Skeletal muscle satellite cell (primary cell): ENCODE measurements at regions not wholly inside any gene's neighbourhood (a gene's known extent, or its start where the extent isn't known, plus 50 kb on each side); places are given as distances from the start of the nearest gene placed in this dataset.

ENCODE experiments used
- H3K27me3 ChIP-seq: 2 replicates; pipeline ENCODE4 v1.7.0; 2013; ENCODE audit warnings: low read length; ENCODE audit not compliant: control insufficient read depth, insufficient read depth
- H3K36me3 ChIP-seq: 2 replicates; pipeline ENCODE4 v1.7.0; 2013; ENCODE audit warnings: mild to moderate bottlenecking, control low read depth, low read length; ENCODE audit not compliant: insufficient read depth
- H3K4me1 ChIP-seq: 2 replicates; pipeline ENCODE4 v1.7.0; 2013; ENCODE audit warnings: low read length; ENCODE audit not compliant: control insufficient read depth, insufficient read depth
- H3K4me2 ChIP-seq: 2 replicates; pipeline ENCODE4 v1.7.0; 2013; ENCODE audit warnings: mild to moderate bottlenecking, low read length
- H3K4me3 ChIP-seq: 2 replicates; pipeline ENCODE4 v1.7.0; 2013; ENCODE audit warnings: low read length
- H3K9ac ChIP-seq: 2 replicates; pipeline ENCODE4 v1.7.0; 2013; ENCODE audit warnings: mild to moderate bottlenecking, low read depth, low read length, moderate library complexity
- H3K9me3 ChIP-seq: replicated peaks from 2 replicates; pipeline ENCODE4 v1.7.0; 2013; ENCODE audit warnings: mild to moderate bottlenecking, control low read depth, low read length

DNA sequence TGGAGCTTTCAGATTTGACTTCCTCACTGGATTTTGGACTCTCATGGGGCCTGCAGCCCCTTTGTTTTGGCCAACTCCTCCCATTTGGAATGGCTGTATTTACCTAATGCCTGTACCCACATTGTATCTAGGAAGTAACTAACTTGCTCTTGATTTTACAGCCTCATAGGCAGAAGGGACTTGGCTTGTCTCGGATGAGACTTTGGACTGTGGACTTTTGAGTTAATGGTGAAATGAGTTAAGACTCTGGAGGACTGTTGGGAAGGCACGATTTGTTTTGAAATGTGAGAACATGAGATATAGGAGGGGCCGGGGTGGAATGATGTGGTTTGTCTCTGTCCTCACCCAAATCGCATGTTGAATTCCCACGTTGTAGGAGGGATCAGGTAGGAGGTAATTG is 233.4 kb upstream of the GALNT5 start:
- no peak overlapping the region for H3K4me2 ChIP-seq
- H3K27me3 ChIP-seq = no peaks in the 10 kb centered on the region
- H3K36me3 ChIP-seq = no peaks in the 10 kb centered on the region
- H3K9ac ChIP-seq = no peak overlapping the region
- no peaks in the 10 kb centered on the region for H3K9me3 ChIP-seq
- H3K4me3 ChIP-seq = no peak overlapping the region
- H3K4me1 ChIP-seq = no peaks in the 10 kb centered on the region

GRCh38 chr2:157032017-157032416 is 225.5 kb upstream of the GALNT5 start:
- H3K9me3 ChIP-seq = no peaks in the 10 kb centered on the region
- H3K36me3 ChIP-seq = no peaks in the 10 kb centered on the region
- no peaks in the 10 kb centered on the region for H3K27me3 ChIP-seq
- peak overlapping the region; percentile 69 for H3K9ac ChIP-seq
- H3K4me3 ChIP-seq = no peak overlapping the region
- H3K4me1 ChIP-seq = peaks cover 13% of the 10 kb centered on the region
- H3K4me2 ChIP-seq = peak overlapping the region; percentile 34

GRCh38 chr2:157036726-157037125 is 220.8 kb upstream of the GALNT5 start:
- Histone ChIP-seq H3K27me3 (no peaks in the 10 kb centered on the region), H3K36me3 (no peaks in the 10 kb centered on the region), H3K4me2 (no peak overlapping the region), H3K9ac (no peak overlapping the region), H3K4me1 (peaks cover 9% of the 10 kb centered on the region), H3K9me3 (no peaks in the 10 kb centered on the region), H3K4me3 (no peak overlapping the region)

- Histone ChIP-seq H3K9ac (no peak overlapping the region), H3K27me3 (no peaks in the 10 kb centered on the region), H3K4me3 (no peak overlapping the region), H3K36me3 (no peaks in the 10 kb centered on the region), H3K4me1 (no peaks in the 10 kb centered on the region), H3K4me2 (no peak overlapping the region), H3K9me3 (no peaks in the 10 kb centered on the region)
Observed at GRCh38 chr2:157043786-157044185, 213.7 kb upstream of the GALNT5 start.

- Histone ChIP-seq H3K27me3 (no peaks in the 10 kb centered on the region), H3K9ac (no peak overlapping the region), H3K4me3 (no peak overlapping the region), H3K4me2 (no peak overlapping the region), H3K4me1 (no peaks in the 10 kb centered on the region), H3K9me3 (no peaks in the 10 kb centered on the region), H3K36me3 (no peaks in the 10 kb centered on the region)
Observed at GRCh38 chr2:157046396-157046795, 211.1 kb upstream of the GALNT5 start.

DNA sequence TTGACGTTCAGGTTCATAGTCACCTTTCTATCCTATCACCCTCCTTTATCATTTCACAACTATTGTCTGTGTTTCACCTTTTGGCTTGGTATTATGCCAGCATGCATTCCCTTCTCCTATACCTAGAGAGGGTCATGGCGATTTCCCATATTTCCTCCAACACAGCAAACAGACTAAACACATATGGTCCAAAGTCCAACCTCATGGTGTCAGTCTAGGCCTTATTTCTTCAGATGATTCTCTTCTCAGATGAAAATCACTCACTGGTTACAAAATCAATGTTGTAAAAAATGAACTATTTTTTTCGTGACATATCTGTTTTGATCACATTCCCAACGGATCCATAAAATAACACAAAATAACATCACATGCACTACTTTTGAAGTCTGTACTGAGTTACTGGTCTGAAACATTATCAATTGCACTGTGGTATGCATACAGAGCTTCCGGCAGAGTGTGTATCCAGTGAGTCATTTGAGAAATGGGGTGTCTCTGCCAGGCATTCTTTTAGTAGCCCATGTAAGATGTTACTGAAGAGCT is 204.8 kb upstream of the GALNT5 start:
- Histone ChIP-seq H3K4me2 (peak overlapping the region; percentile 39), H3K36me3 (no peaks in the 10 kb centered on the region), H3K9ac (peak overlapping the region; percentile 15), H3K27me3 (no peaks in the 10 kb centered on the region), H3K9me3 (no peaks in the 10 kb centered on the region), H3K4me3 (no peak overlapping the region), H3K4me1 (peaks cover 35% of the 10 kb centered on the region)

GRCh38 chr2:157053876-157054275 is 203.6 kb upstream of the GALNT5 start:
- Histone ChIP-seq H3K4me2 (no peak overlapping the region), H3K36me3 (no peaks in the 10 kb centered on the region), H3K27me3 (no peaks in the 10 kb centered on the region), H3K9me3 (no peaks in the 10 kb centered on the region), H3K4me1 (peaks cover 35% of the 10 kb centered on the region), H3K9ac (no peak overlapping the region), H3K4me3 (no peak overlapping the region)

DNA sequence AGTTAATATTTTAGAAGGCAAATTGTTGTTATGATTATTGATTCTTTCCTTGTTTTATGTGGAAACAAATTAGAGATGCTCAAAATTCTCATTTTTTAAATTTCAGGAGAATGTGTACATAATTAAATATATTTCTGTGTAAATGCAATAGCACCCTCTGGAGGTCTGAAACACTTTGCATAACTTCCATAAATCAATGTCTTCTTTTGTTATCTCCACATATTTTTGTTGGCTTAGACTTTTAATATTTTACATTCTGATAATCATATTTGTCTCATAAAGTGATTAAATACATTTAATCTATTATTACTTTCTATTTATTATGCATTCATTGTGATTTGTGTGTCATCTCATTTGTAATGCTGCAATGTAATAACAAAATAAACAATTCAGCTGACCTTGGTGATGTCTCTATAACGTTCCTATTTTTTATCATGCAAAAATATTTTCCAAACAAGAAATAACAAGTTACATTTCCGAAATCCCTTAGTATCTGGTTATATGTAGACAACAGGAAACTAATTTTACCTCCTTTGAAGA is 201.8 kb upstream of the GALNT5 start:
- Histone ChIP-seq H3K9ac (peak overlapping the region; percentile 66), H3K9me3 (no peaks in the 10 kb centered on the region), H3K4me1 (peaks cover 35% of the 10 kb centered on the region), H3K4me3 (peak overlapping the region; percentile 33), H3K36me3 (no peaks in the 10 kb centered on the region), H3K27me3 (no peaks in the 10 kb centered on the region), H3K4me2 (peak overlapping the region; percentile 55)

DNA sequence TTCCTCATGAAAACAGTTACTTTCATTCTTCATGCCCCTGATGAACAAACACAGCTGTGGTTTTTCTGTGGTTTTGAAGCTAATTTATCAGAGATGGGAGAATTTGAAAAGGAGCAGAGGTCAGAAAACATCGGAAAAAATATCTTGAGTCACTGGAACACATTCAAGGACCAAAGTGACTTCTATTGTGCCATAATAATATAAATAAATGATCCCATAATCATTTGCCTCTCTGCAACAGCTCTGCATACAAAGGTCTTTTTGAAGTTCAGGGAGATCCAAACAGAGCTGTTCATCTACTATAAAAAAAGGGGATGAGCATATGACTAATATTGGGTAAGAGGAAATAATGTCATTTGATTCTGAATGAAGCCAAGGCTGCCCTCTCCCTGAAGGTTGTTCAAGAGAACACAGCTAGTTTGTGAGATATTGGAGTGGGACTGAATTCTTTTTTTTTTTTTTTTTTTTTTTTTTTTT is 201.3 kb upstream of the GALNT5 start:
- H3K4me3 ChIP-seq = peak overlapping the region; percentile 33
- H3K4me1 ChIP-seq = peaks cover 35% of the 10 kb centered on the region
- peak overlapping the region; percentile 66 for H3K9ac ChIP-seq

GRCh38 chr2:157058161-157058560 is 199.3 kb upstream of the GALNT5 start:
- Histone ChIP-seq H3K9me3 (no peaks in the 10 kb centered on the region), H3K4me1 (peaks cover 25% of the 10 kb centered on the region), H3K9ac (no peak overlapping the region), H3K4me3 (no peak overlapping the region), H3K36me3 (no peaks in the 10 kb centered on the region), H3K4me2 (no peak overlapping the region), H3K27me3 (no peaks in the 10 kb centered on the region)

More for the DNA sequence above, 201.3 kb upstream of the GALNT5 start:
- H3K36me3 ChIP-seq = no peaks in the 10 kb centered on the region
- H3K4me2 ChIP-seq = peak overlapping the region; percentile 55
- no peaks in the 10 kb centered on the region for H3K9me3 ChIP-seq
- no peaks in the 10 kb centered on the region for H3K27me3 ChIP-seq

DNA sequence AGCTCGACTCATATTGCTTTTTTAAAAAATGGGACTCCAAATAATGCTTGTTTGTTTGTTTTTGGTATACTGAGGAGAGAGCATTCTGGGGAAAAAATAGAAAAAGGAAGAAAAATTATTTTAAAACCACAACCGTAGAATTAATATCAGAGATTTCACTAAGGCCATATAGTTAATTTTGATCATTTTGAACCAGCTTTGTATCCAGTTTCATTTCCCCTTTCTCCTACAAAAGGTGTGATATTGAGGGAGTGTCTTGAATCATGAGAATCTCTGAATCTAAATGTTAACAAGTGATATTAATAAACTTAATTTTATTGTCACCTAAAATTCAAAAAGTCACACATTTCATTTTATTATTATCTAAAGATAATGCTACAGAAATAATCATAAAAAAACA is 198.5 kb upstream of the GALNT5 start:
- peaks cover 18% of the 10 kb centered on the region for H3K4me1 ChIP-seq
- no peak overlapping the region for H3K4me3 ChIP-seq
- H3K36me3 ChIP-seq = no peaks in the 10 kb centered on the region

DNA sequence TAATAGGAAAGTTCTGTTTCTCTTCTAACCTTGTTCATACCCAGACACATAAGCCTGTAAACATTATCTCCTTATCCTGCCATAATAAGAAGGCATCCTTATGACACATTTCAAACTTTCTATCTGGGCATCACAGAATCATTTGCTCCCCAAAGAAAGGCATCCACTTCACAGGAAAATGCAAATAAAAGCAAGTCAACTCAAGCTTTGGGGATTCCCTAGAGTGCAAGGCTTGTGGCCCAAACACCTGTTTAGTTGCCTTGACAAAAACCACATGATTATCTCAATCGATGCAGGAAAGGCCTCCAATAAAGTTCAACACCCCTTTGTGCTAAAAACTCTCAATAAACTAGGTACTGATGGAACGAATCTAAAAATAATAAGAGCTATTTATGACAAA is 195.7 kb upstream of the GALNT5 start:
- Histone ChIP-seq H3K27me3 (no peaks in the 10 kb centered on the region), H3K4me1 (peaks cover 2% of the 10 kb centered on the region), H3K9me3 (no peaks in the 10 kb centered on the region), H3K36me3 (no peaks in the 10 kb centered on the region), H3K4me3 (no peak overlapping the region), H3K4me2 (no peak overlapping the region), H3K9ac (no peak overlapping the region)

More for the DNA sequence above, 198.5 kb upstream of the GALNT5 start:
- H3K4me2 ChIP-seq = no peak overlapping the region
- no peaks in the 10 kb centered on the region for H3K9me3 ChIP-seq
- H3K27me3 ChIP-seq = no peaks in the 10 kb centered on the region
- no peak overlapping the region for H3K9ac ChIP-seq
